H1 (cell line): ENCODE measurements at regions not wholly inside any gene's neighbourhood (a gene's known extent, or its start where the extent isn't known, plus 50 kb on each side); places are given as distances from the start of the nearest gene placed in this dataset.

Experiments used
- BRCA1 ChIP-seq: IDR thresholded peaks from 2 replicates; pipeline ENCODE4 v1.6.1; 2012; ENCODE audit warnings: low read depth, low read length, improper control_type of control experiment
- EP300 ChIP-seq, 2 experiments: IDR thresholded peaks; 1 replicate in 1 of 2; 2 replicates in 1 of 2; pipeline ENCODE4 v1.6.1; 2011 to 2012; ENCODE audit warnings: low read depth in 2 of 2, low read length in 2 of 2, mild to moderate bottlenecking in 2 of 2, borderline replicate concordance in 1 of 2, inconsistent platforms in 1 of 2, moderate library complexity in 1 of 2
- HDAC2 ChIP-seq, 2 experiments: fragments of 300-600 bp in 1 of 2; sonication (generic) in 1 of 2; IDR thresholded peaks; 2 replicates each; pipeline ENCODE4 v1.6.1; 2011 to 2012; ENCODE audit warnings: low read depth in 2 of 2, low read length in 2 of 2, mild to moderate bottlenecking in 2 of 2, moderate library complexity in 2 of 2, borderline replicate concordance in 1 of 2, inconsistent platforms in 1 of 2
- POLR2AphosphoS5 ChIP-seq: IDR thresholded peaks from 2 replicates; pipeline ENCODE4 v1.6.1; 2011; ENCODE audit warnings: low read depth, low read length
- TAF1 ChIP-seq: IDR thresholded peaks from 2 replicates; pipeline ENCODE4 v1.6.1; 2011; ENCODE audit warnings: mild to moderate bottlenecking, low read depth, low read length
- TF ChIP-seq, protein P1 (sequence below), 3 experiments: IDR thresholded peaks; 1 replicate in 2 of 3; 2 replicates in 1 of 3; pipeline versions ENCODE4 v1.5.1 to v1.6.1; 2011; ENCODE audit warnings: low read length in 3 of 3, mild to moderate bottlenecking in 3 of 3, inconsistent platforms in 2 of 3, low read depth in 1 of 3, moderate library complexity in 1 of 3; ENCODE audit not compliant: insufficient read depth in 1 of 3; ENCODE audit errors: control extremely low read depth in 1 of 3
- TF ChIP-seq, protein P2 (sequence below): IDR thresholded peaks from 2 replicates; pipeline ENCODE4 v1.6.1; 2012; ENCODE audit warnings: inconsistent platforms

DNA sequence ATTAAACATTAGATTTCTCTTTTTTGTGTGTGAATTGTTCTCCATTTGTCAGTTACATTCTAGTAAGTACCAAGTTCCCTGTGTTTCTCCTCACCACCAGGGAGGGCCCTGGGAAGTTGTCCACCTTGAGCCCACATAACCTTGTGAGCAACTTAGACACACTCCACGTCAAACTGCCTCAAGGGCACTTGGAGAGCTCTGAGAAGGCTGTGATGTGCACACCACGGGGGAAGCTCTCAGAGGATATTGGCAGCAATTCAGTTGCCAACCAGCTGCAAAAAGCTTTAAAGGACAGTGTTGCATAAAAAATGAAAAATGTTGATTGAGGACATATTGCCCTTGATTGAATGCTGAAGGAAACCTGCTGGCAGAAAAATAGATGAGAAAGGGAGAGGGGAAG lies 743.6 kb downstream of the RNF144A start:
- TF ChIP-seq BRCA1 = no peak
- no peak for TF ChIP-seq TAF1
- TF ChIP-seq, protein P1, sequence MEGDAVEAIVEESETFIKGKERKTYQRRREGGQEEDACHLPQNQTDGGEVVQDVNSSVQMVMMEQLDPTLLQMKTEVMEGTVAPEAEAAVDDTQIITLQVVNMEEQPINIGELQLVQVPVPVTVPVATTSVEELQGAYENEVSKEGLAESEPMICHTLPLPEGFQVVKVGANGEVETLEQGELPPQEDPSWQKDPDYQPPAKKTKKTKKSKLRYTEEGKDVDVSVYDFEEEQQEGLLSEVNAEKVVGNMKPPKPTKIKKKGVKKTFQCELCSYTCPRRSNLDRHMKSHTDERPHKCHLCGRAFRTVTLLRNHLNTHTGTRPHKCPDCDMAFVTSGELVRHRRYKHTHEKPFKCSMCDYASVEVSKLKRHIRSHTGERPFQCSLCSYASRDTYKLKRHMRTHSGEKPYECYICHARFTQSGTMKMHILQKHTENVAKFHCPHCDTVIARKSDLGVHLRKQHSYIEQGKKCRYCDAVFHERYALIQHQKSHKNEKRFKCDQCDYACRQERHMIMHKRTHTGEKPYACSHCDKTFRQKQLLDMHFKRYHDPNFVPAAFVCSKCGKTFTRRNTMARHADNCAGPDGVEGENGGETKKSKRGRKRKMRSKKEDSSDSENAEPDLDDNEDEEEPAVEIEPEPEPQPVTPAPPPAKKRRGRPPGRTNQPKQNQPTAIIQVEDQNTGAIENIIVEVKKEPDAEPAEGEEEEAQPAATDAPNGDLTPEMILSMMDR (IDR thresholded peaks at IDR 0.05; ENCODE audit: control extremely low read depth in 1 of 3, insufficient read depth in 1 of 3, low read depth in 1 of 3, low read length in 3 of 3) = no peak
- no peak for TF ChIP-seq HDAC2 (IDR thresholded peaks at IDR 0.05; ENCODE audit: borderline replicate concordance in 1 of 2, low read depth in 2 of 2, low read length in 2 of 2)
- TF ChIP-seq POLR2AphosphoS5 = no peak
- TF ChIP-seq EP300 (IDR thresholded peaks at IDR 0.05; ENCODE audit: borderline replicate concordance in 1 of 2, low read depth in 2 of 2, low read length in 2 of 2) = no peak
- TF ChIP-seq, protein P2, sequence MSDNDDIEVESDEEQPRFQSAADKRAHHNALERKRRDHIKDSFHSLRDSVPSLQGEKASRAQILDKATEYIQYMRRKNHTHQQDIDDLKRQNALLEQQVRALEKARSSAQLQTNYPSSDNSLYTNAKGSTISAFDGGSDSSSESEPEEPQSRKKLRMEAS = no peak
